Erythroblast (primary cell): ENCODE measurements at regions not wholly inside any gene's neighbourhood (a gene's known extent, or its start where the extent isn't known, plus 50 kb on each side); places are given as distances from the start of the nearest gene placed in this dataset.

ENCODE experiments used
- DNase-seq, 2 experiments: peaks; one replicate each; lab custom pipeline; 2025; lab: John Stamatoyannopoulos, UW
- GATA1 ChIP-seq: IDR thresholded peaks from 2 replicates; pipeline ENCODE4 v1.6.1; 2011; ENCODE audit warnings: low read depth, mild to moderate bottlenecking, control low read depth, low read length, moderate library complexity
- POLR2A ChIP-seq: IDR thresholded peaks from 2 replicates; pipeline ENCODE4 v1.6.1; 2011; ENCODE audit warnings: mild to moderate bottlenecking, low read length

GRCh38 chr1:238176441-238176840 lies 285.7 kb upstream of the ZP4 start:
- DNase-seq, result no peak
- TF ChIP-seq GATA1 (no peak), POLR2A (no peak)

- no peak for TF ChIP-seq GATA1
- no peak for TF ChIP-seq POLR2A
- DNase-seq, result no peak
These were observed 281.3 kb upstream of the ZP4 start for GRCh38 chr1:238171985-238172384.

GRCh38 chr1:238161955-238162354 lies 271.2 kb upstream of the ZP4 start:
- DNase-seq, result no peak
- no peak for TF ChIP-seq GATA1
- no peak for TF ChIP-seq POLR2A

GRCh38 chr1:238153939-238154338 lies 263.2 kb upstream of the ZP4 start:
- no peak for DNase-seq
- TF ChIP-seq GATA1, result no peak
- TF ChIP-seq POLR2A, result no peak

GRCh38 chr1:238153253-238153652 lies 262.5 kb upstream of the ZP4 start:
- TF ChIP-seq GATA1 (no peak), POLR2A (no peak)
- DNase-seq, result no peak

GRCh38 chr1:238152119-238152518 lies 261.4 kb upstream of the ZP4 start:
- TF ChIP-seq GATA1 (no peak), POLR2A (no peak)
- DNase-seq, result no peak

GRCh38 chr1:238143038-238143437 lies 252.3 kb upstream of the ZP4 start:
- TF ChIP-seq GATA1 (no peak), POLR2A (no peak)
- DNase-seq, result no peak

GRCh38 chr1:238141353-238141752 lies 250.6 kb upstream of the ZP4 start:
- no peak for DNase-seq
- TF ChIP-seq GATA1, result no peak
- no peak for TF ChIP-seq POLR2A

GRCh38 chr1:238139713-238140112 lies 249.0 kb upstream of the ZP4 start:
- TF ChIP-seq POLR2A, result no peak
- no peak for TF ChIP-seq GATA1
- DNase-seq, result no peak

GRCh38 chr1:238138059-238138626 lies 247.4 kb upstream of the ZP4 start:
- DNase-seq, result no peak
- TF ChIP-seq GATA1 (no peak), POLR2A (no peak)

- no peak for TF ChIP-seq POLR2A
- TF ChIP-seq GATA1, result no peak
- DNase-seq, result no peak
These were observed 245.3 kb upstream of the ZP4 start for GRCh38 chr1:238135708-238136664.

- no peak for DNase-seq
- TF ChIP-seq GATA1, result no peak
- no peak for TF ChIP-seq POLR2A
These were observed 239.0 kb upstream of the ZP4 start for GRCh38 chr1:238129677-238130076.

GRCh38 chr1:238123201-238123600 lies 232.5 kb upstream of the ZP4 start:
- TF ChIP-seq GATA1 (no peak), POLR2A (no peak)
- no peak for DNase-seq

GRCh38 chr1:238119861-238120260 lies 229.1 kb upstream of the ZP4 start:
- DNase-seq, result no peak
- TF ChIP-seq POLR2A (no peak), GATA1 (no peak)

GRCh38 chr1:238119060-238119459 lies 228.3 kb upstream of the ZP4 start:
- no peak for DNase-seq
- TF ChIP-seq POLR2A (no peak), GATA1 (no peak)
